Loucy (cell line): ENCODE measurements at regions not wholly inside any gene's neighbourhood (a gene's known extent, or its start where the extent isn't known, plus 50 kb on each side); places are given as distances from the start of the nearest gene placed in this dataset.

Experiments used
- H2AFZ ChIP-seq: fragments of 200-600 bp; sonication (generic); 2 replicates; pipeline ENCODE4 v1.6.0; 2016; ENCODE audit warnings: antibody characterized with exemption, mild to moderate bottlenecking, low read length, moderate library complexity
- H3F3A ChIP-seq: fragments of 200-600 bp; 2 replicates; pipeline ENCODE4 v1.6.0; 2016; ENCODE audit warnings: antibody characterized with exemption, low read depth, mild to moderate bottlenecking
- H3K27me3 ChIP-seq: fragments of 200-600 bp; sonication (generic); 2 replicates; pipeline ENCODE4 v1.6.1; 2014; ENCODE audit warnings: low read length, mild to moderate bottlenecking; ENCODE audit not compliant: insufficient read depth, poor library complexity, severe bottlenecking
- H3K36me3 ChIP-seq: fragments of 200-600 bp; sonication (generic); 2 replicates; pipeline ENCODE4 v1.6.1; 2016; ENCODE audit warnings: low read length; ENCODE audit not compliant: insufficient read depth
- H3K4me1 ChIP-seq: fragments of 200-600 bp; sonication (generic); 2 replicates; pipeline ENCODE4 v1.5.1; 2014; ENCODE audit warnings: low read length, mild to moderate bottlenecking; ENCODE audit not compliant: insufficient read depth, poor library complexity, severe bottlenecking
- H3K4me2 ChIP-seq: fragments of 200-600 bp; sonication (generic); 2 replicates; pipeline ENCODE4 v1.6.0; 2014; ENCODE audit warnings: antibody characterized with exemption, low read length, low read depth, mild to moderate bottlenecking; ENCODE audit not compliant: poor library complexity, severe bottlenecking
- H3K4me3 ChIP-seq: fragments of 200-600 bp; sonication (generic); 2 replicates; pipeline ENCODE4 v1.5.1; 2014; ENCODE audit warnings: low read length, mild to moderate bottlenecking, mixed read lengths; ENCODE audit not compliant: poor library complexity, severe bottlenecking
- H3K79me2 ChIP-seq: fragments of 200-600 bp; sonication (generic); 2 replicates; pipeline ENCODE4 v1.6.1; 2014; ENCODE audit warnings: low read length; ENCODE audit not compliant: insufficient read depth
- H3K9ac ChIP-seq: fragments of 200-600 bp; sonication (generic); 2 replicates; pipeline ENCODE4 v1.6.0; 2014; ENCODE audit warnings: mild to moderate bottlenecking, low read depth, low read length, moderate library complexity; ENCODE audit not compliant: poor library complexity, severe bottlenecking
- H3K9me2 ChIP-seq: fragments of 200-600 bp; sonication (generic); replicated peaks from 2 replicates; pipeline ENCODE4 v1.6.1; 2016; ENCODE audit warnings: low read depth, low read length, mixed read lengths
- H3K9me3 ChIP-seq: fragments of 200-600 bp; sonication (generic); 2 replicates; pipeline ENCODE4 v1.6.1; 2014; ENCODE audit warnings: mild to moderate bottlenecking, antibody characterized with exemption, low read length, low read depth; ENCODE audit not compliant: insufficient read depth
- H4K20me1 ChIP-seq: fragments of 200-600 bp; sonication (generic); 2 replicates; pipeline ENCODE4 v1.6.0; 2014; ENCODE audit warnings: antibody characterized with exemption, low read length, mild to moderate bottlenecking; ENCODE audit not compliant: insufficient read depth, poor library complexity, severe bottlenecking
- EZH2phosphoT487 ChIP-seq: fragments of 200-600 bp; IDR thresholded peaks from 2 replicates; pipeline ENCODE4 v1.6.1; 2018; ENCODE audit warnings: antibody characterized with exemption, mild to moderate bottlenecking, moderate library complexity, borderline replicate concordance
- TF ChIP-seq, protein P1 (sequence below): fragments of 200-600 bp; sonication (generic); conservative IDR thresholded peaks from 2 replicates; pipeline ENCODE4 v1.5.1; 2014; ENCODE audit warnings: mild to moderate bottlenecking, antibody characterized with exemption, low read length

DNA sequence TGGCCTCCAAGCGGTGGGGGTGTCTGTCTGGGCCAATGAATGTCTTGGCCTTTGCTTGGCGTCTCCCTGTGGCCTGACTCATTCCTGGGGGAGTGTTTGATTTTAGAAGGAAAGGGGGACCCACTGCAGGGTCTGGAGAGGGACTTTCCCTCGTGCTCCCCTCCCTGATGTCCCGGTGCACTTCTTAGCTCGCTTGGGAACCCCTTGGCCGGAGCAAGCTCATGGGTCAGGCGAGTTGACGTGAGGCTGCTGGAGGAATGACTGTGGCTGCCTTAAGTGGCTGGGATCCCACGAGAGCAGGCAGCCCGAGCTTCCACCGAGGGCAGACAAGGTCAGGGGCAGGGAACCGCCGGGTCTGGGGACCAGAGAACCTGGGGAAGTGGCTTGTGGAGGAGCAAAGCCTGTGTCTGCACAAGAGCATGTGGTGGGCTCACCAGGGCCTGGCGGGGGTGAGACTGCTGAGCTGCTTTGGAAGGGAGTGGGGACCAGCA lies 218.4 kb upstream of the C14orf180 start:
- Histone ChIP-seq H3K27me3 (no peaks in the 10 kb centered on the region), H3K9ac (no peak overlapping the region), H4K20me1 (no peaks in the 10 kb centered on the region), H3K9me2 (no peaks in the 10 kb centered on the region), H3K9me3 (no peaks in the 10 kb centered on the region), H3K79me2 (no peaks in the 10 kb centered on the region), H3K4me3 (no peak overlapping the region), H3K36me3 (no peaks in the 10 kb centered on the region), H3K4me2 (no peak overlapping the region), H2AFZ (no peak overlapping the region), H3F3A (no peaks in the 10 kb centered on the region), H3K4me1 (no peaks in the 10 kb centered on the region)
- TF ChIP-seq EZH2phosphoT487, result no peak
- TF ChIP-seq, protein P1, sequence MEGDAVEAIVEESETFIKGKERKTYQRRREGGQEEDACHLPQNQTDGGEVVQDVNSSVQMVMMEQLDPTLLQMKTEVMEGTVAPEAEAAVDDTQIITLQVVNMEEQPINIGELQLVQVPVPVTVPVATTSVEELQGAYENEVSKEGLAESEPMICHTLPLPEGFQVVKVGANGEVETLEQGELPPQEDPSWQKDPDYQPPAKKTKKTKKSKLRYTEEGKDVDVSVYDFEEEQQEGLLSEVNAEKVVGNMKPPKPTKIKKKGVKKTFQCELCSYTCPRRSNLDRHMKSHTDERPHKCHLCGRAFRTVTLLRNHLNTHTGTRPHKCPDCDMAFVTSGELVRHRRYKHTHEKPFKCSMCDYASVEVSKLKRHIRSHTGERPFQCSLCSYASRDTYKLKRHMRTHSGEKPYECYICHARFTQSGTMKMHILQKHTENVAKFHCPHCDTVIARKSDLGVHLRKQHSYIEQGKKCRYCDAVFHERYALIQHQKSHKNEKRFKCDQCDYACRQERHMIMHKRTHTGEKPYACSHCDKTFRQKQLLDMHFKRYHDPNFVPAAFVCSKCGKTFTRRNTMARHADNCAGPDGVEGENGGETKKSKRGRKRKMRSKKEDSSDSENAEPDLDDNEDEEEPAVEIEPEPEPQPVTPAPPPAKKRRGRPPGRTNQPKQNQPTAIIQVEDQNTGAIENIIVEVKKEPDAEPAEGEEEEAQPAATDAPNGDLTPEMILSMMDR, result no peak

DNA sequence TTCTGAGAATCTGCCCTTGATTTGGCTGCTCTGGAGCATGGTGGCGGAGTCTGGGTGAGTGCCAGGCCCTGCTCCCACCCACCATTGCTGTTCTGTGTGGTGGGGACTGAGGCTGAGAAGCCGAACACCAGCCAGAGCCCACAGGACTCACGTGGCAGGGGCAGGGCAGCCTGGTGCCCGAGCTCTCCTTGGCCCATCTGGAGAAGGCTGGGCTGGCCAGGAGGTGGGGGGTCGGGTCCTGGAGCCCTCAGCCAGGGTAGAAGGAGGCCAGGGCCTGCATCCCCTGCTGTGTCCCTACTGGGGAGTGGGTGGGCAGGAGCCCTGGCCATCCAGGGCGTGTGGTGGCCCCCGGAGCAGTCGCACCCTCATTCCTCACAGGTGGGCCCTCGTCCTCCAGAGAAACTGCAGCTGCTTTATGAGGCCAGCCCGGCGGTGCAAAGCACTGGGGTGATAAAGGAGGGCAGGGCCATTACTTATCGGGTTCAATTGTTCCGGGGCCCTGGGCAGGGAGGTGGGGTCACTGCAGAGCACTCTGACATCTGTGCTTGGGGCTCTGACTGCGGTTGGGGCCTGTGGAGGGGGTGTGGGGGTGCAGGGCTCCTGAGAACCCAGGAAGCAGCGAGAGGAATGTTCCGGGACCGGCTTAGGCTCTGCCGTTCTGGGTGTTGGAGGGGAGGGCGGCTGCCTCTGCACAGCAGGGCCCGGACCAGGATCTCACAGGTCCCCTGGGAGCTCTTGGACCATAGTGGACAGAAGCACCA lies 217.5 kb upstream of the C14orf180 start:
- TF ChIP-seq EZH2phosphoT487, result no peak
- TF ChIP-seq, protein P1, result no peak
- Histone ChIP-seq H2AFZ (no peak overlapping the region), H3K9me3 (no peaks in the 10 kb centered on the region), H3K4me1 (no peaks in the 10 kb centered on the region), H4K20me1 (no peaks in the 10 kb centered on the region), H3K4me2 (no peak overlapping the region), H3K9me2 (no peaks in the 10 kb centered on the region), H3F3A (no peaks in the 10 kb centered on the region), H3K9ac (no peak overlapping the region), H3K79me2 (no peaks in the 10 kb centered on the region), H3K27me3 (no peaks in the 10 kb centered on the region), H3K4me3 (no peak overlapping the region), H3K36me3 (no peaks in the 10 kb centered on the region)

DNA sequence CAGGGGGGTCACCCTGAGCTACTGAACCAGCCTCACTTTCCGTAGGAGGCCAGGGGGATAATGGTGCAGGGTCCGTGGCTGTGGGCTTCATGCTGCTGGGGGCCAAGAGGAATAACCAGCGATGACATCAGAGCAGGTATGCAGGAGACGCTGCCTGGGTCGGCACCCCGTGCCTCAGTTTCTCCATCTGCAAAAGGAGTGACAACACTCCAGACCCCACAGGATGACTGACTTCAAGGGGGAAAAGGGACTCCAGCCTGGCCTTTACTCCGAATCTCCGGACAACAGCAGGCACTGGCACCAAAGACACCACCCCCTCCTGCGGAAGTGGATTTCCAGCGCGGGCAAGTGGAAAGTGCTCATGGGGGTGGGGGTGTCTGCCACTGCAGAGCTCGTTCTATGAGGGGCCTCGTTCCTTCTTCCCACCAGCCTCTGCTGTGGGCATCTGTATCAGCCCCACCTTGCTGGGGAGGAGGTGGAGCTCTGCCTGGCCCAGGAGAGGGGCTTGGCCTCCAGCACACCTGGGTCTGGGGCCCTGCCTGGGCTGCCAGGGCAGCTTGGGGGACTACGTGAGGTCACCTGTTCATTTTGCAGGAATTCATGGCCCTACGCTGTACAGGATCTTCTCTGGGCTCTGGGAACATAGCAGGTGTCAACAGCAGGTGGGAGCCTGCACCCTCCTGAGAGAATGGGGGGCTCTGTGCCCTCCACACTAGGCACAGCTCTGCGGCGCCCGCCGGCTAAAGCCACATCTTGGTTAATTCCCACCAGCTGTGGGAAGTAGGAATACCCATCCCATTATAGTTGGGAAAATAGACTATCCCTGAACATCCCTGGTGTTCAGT lies 216.6 kb upstream of the C14orf180 start:
- Histone ChIP-seq H3K9me3 (no peaks in the 10 kb centered on the region), H3K4me1 (no peaks in the 10 kb centered on the region), H3K4me2 (no peak overlapping the region), H3K27me3 (no peaks in the 10 kb centered on the region), H3K9me2 (no peaks in the 10 kb centered on the region), H3F3A (no peaks in the 10 kb centered on the region), H2AFZ (no peak overlapping the region), H3K36me3 (no peaks in the 10 kb centered on the region), H3K79me2 (no peaks in the 10 kb centered on the region), H3K9ac (no peak overlapping the region), H4K20me1 (no peaks in the 10 kb centered on the region), H3K4me3 (no peak overlapping the region)
- no peak for TF ChIP-seq EZH2phosphoT487
- TF ChIP-seq, protein P1, result no peak
